ENCODE measurements at regions not wholly inside any gene's neighbourhood (a gene's known extent, or its start where the extent isn't known, plus 50 kb on each side); places are given as distances from the start of the nearest gene placed in this dataset.

DNA sequence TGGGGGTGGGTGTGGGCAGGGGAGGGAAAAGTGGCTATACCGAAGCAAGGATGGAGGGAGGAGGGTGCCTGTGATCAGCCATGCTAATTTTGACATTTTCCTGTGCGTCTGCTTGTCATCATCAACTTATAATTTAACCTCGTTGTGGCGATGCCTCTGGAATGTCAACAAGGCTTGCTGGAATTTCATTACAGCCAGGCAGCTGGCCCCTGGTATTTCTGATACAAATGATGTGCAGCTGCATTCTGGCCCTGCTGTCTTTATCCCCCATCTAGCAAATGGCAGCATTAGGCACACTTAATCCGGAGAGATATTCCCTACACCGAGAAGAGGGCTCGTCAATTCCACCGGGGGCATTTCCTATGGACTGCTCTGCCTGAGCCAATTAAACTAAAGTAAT lies 278.3 kb upstream of the CCL2 start:
- TF ChIP-seq, protein P1, sequence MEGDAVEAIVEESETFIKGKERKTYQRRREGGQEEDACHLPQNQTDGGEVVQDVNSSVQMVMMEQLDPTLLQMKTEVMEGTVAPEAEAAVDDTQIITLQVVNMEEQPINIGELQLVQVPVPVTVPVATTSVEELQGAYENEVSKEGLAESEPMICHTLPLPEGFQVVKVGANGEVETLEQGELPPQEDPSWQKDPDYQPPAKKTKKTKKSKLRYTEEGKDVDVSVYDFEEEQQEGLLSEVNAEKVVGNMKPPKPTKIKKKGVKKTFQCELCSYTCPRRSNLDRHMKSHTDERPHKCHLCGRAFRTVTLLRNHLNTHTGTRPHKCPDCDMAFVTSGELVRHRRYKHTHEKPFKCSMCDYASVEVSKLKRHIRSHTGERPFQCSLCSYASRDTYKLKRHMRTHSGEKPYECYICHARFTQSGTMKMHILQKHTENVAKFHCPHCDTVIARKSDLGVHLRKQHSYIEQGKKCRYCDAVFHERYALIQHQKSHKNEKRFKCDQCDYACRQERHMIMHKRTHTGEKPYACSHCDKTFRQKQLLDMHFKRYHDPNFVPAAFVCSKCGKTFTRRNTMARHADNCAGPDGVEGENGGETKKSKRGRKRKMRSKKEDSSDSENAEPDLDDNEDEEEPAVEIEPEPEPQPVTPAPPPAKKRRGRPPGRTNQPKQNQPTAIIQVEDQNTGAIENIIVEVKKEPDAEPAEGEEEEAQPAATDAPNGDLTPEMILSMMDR (conservative IDR thresholded peaks at IDR 0.05 in 1 of 2, IDR thresholded peaks at IDR 0.05 in 1 of 2; ENCODE audit: low read depth in 1 of 2, low read length in 2 of 2): no peak
- TF ChIP-seq EZH2 (IDR thresholded peaks at IDR 0.05; ENCODE audit: low read length, missing control alignments): no peak

Measured in fibroblast of lung (primary cell).